ENCODE measurements at regions not wholly inside any gene's neighbourhood (a gene's known extent, or its start where the extent isn't known, plus 50 kb on each side); places are given as distances from the start of the nearest gene placed in this dataset.

DNA sequence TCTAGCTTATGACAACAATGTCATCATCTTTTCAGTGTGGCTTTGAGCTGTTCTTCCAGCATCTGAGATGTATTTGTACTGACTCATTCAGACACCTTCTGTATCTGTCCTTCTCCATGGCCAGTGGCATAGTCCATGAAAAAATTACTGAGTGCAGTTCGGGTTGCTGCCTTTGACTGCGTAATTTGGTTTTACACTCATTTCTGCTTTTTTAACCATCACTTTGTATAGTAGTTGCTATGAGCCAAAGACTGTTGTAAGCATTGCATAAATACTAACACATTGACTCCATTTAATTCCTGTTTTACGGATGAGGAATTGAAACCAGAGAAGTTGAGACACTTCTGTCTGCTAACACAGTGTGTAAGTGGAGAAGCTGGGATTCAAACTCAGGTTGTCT is 190.7 kb upstream of the MID1 start:
- no peaks in the 10 kb centered on the region for H3K9me3 ChIP-seq (ENCODE audit: control insufficient read depth, insufficient read depth, low read length)
- TF ChIP-seq EZH2phosphoT487 (IDR thresholded peaks at IDR 0.05; ENCODE audit: borderline replicate concordance, low read length) = no peak
- TF ChIP-seq, protein P1, sequence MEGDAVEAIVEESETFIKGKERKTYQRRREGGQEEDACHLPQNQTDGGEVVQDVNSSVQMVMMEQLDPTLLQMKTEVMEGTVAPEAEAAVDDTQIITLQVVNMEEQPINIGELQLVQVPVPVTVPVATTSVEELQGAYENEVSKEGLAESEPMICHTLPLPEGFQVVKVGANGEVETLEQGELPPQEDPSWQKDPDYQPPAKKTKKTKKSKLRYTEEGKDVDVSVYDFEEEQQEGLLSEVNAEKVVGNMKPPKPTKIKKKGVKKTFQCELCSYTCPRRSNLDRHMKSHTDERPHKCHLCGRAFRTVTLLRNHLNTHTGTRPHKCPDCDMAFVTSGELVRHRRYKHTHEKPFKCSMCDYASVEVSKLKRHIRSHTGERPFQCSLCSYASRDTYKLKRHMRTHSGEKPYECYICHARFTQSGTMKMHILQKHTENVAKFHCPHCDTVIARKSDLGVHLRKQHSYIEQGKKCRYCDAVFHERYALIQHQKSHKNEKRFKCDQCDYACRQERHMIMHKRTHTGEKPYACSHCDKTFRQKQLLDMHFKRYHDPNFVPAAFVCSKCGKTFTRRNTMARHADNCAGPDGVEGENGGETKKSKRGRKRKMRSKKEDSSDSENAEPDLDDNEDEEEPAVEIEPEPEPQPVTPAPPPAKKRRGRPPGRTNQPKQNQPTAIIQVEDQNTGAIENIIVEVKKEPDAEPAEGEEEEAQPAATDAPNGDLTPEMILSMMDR (IDR thresholded peaks at IDR 0.05; ENCODE audit: low read depth, low read length, poor library complexity, severe bottlenecking) = no peak

DNA sequence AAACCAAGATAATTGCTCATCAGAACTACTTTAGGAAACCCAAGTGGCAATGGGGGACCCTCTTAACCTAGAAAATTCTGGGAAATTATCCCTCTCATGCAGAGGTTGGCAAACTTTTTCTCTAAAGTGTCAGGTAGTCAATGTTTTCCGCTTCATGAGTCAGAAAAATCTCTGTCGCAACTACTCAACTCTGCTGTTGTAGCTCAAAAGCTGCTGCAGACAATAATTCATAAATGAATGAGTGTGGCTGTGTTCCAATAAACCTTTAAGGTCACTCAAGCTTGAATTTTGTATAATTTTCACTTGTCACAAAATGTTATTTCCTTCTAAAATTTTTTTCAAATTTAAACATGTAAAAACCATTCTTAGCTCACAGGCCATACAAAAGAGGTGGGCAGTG is 193.4 kb upstream of the MID1 start:
- H3K27me3 ChIP-seq (ENCODE audit: control insufficient read depth, low read length) = no peaks in the 10 kb centered on the region

More for the DNA sequence above, 190.7 kb upstream of the MID1 start:
- no peaks in the 10 kb centered on the region for H3K9me2 ChIP-seq (replicated peaks; ENCODE audit: control insufficient read depth, low read length)
- no peak overlapping the region for H3K4me3 ChIP-seq (ENCODE audit: low read length)
- no peaks in the 10 kb centered on the region for H4K20me1 ChIP-seq (ENCODE audit: control insufficient read depth, insufficient read depth, low read depth, low read length)
- no peaks in the 10 kb centered on the region for H3K79me2 ChIP-seq (ENCODE audit: control insufficient read depth, low read length)
- no peaks in the 10 kb centered on the region for H3F3A ChIP-seq (ENCODE audit: control insufficient read depth, insufficient read depth)
- no peak overlapping the region for H3K27ac ChIP-seq (ENCODE audit: low read depth, low read length)
- H3K27me3 ChIP-seq (ENCODE audit: control insufficient read depth, low read length) = no peaks in the 10 kb centered on the region
- H3K36me3 ChIP-seq (ENCODE audit: control insufficient read depth, low read length) = no peaks in the 10 kb centered on the region
- H3K4me1 ChIP-seq (ENCODE audit: control insufficient read depth, low read length) = no peaks in the 10 kb centered on the region
- H3K4me2 ChIP-seq (ENCODE audit: low read length) = no peak overlapping the region

DNA sequence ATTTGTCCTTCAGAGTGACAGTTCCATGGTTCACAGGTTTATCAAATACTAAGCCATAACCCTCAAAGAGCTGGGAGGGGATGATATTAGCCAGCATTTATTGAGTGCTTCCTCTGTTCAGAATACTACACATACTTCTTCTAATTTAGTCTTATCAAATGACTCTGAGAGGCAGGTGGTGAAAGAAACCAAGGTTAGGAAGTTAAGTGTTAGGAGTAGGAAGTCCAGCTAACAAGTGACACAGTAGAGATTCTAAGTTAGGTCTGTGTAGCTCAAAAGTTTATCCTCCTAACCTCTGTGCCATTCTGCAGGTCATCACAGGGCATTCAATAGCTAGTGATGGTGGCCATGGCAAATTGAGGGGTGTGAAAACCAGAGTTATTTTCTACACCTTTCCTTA is 198.3 kb upstream of the MID1 start:
- Histone ChIP-seq H3K27ac (ENCODE audit: low read depth, low read length) (no peak overlapping the region), H4K20me1 (ENCODE audit: control insufficient read depth, insufficient read depth, low read depth, low read length) (no peaks in the 10 kb centered on the region), H3K79me2 (ENCODE audit: control insufficient read depth, low read length) (no peaks in the 10 kb centered on the region), H3K4me3 (ENCODE audit: low read length) (no peak overlapping the region), H3F3A (ENCODE audit: control insufficient read depth, insufficient read depth) (no peaks in the 10 kb centered on the region), H3K4me2 (ENCODE audit: low read length) (no peak overlapping the region), H3K27me3 (ENCODE audit: control insufficient read depth, low read length) (no peaks in the 10 kb centered on the region), H3K4me1 (ENCODE audit: control insufficient read depth, low read length) (no peaks in the 10 kb centered on the region), H3K9me2 (replicated peaks; ENCODE audit: control insufficient read depth, low read length) (no peaks in the 10 kb centered on the region), H3K9me3 (ENCODE audit: control insufficient read depth, insufficient read depth, low read length) (no peaks in the 10 kb centered on the region), H3K36me3 (ENCODE audit: control insufficient read depth, low read length) (no peaks in the 10 kb centered on the region)
- no peak for TF ChIP-seq EZH2phosphoT487 (IDR thresholded peaks at IDR 0.05; ENCODE audit: borderline replicate concordance, low read length)
- TF ChIP-seq, protein P1 (IDR thresholded peaks at IDR 0.05; ENCODE audit: low read depth, low read length, poor library complexity, severe bottlenecking) = no peak

More for the DNA sequence above, 193.4 kb upstream of the MID1 start:
- Histone ChIP-seq H4K20me1 (ENCODE audit: control insufficient read depth, insufficient read depth, low read depth, low read length) (no peaks in the 10 kb centered on the region), H3K4me3 (ENCODE audit: low read length) (no peak overlapping the region), H3K9me3 (ENCODE audit: control insufficient read depth, insufficient read depth, low read length) (no peaks in the 10 kb centered on the region), H3F3A (ENCODE audit: control insufficient read depth, insufficient read depth) (no peaks in the 10 kb centered on the region), H3K27ac (ENCODE audit: low read depth, low read length) (no peak overlapping the region), H3K4me1 (ENCODE audit: control insufficient read depth, low read length) (no peaks in the 10 kb centered on the region), H3K36me3 (ENCODE audit: control insufficient read depth, low read length) (no peaks in the 10 kb centered on the region), H3K79me2 (ENCODE audit: control insufficient read depth, low read length) (no peaks in the 10 kb centered on the region), H3K4me2 (ENCODE audit: low read length) (no peak overlapping the region), H3K9me2 (replicated peaks; ENCODE audit: control insufficient read depth, low read length) (no peaks in the 10 kb centered on the region)
- TF ChIP-seq, protein P1 (IDR thresholded peaks at IDR 0.05; ENCODE audit: low read depth, low read length, poor library complexity, severe bottlenecking) = no peak
- no peak for TF ChIP-seq EZH2phosphoT487 (IDR thresholded peaks at IDR 0.05; ENCODE audit: borderline replicate concordance, low read length)

DNA sequence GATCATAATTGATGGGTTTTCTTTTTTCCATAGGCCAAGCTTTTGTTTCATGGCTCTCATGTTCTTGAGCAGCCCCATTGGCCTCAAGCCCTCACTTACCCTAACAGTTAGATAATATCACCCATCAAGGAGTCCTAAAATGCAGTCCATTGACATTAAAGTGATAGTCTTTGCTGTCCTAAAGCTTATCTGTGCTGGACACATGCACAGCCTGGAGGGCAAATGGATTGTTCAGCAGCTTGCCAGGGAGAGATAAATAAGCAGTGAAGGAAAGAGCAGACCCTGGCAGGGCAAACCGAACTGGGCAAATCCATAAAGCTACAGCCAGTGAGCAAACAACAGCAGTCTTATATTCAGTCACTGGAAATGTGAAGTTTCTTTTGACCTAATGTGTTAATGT is 199.6 kb upstream of the MID1 start:
- Histone ChIP-seq H3K36me3 (ENCODE audit: control insufficient read depth, low read length) (no peaks in the 10 kb centered on the region), H3K4me2 (ENCODE audit: low read length) (no peak overlapping the region), H3K27me3 (ENCODE audit: control insufficient read depth, low read length) (no peaks in the 10 kb centered on the region), H3K4me3 (ENCODE audit: low read length) (no peak overlapping the region), H3K9me3 (ENCODE audit: control insufficient read depth, insufficient read depth, low read length) (no peaks in the 10 kb centered on the region), H3K27ac (ENCODE audit: low read depth, low read length) (no peak overlapping the region), H4K20me1 (ENCODE audit: control insufficient read depth, insufficient read depth, low read depth, low read length) (no peaks in the 10 kb centered on the region), H3K9me2 (replicated peaks; ENCODE audit: control insufficient read depth, low read length) (no peaks in the 10 kb centered on the region), H3F3A (ENCODE audit: control insufficient read depth, insufficient read depth) (no peaks in the 10 kb centered on the region), H3K79me2 (ENCODE audit: control insufficient read depth, low read length) (no peaks in the 10 kb centered on the region), H3K4me1 (ENCODE audit: control insufficient read depth, low read length) (no peaks in the 10 kb centered on the region)
- TF ChIP-seq, protein P1 (IDR thresholded peaks at IDR 0.05; ENCODE audit: low read depth, low read length, poor library complexity, severe bottlenecking) = no peak
- TF ChIP-seq EZH2phosphoT487 (IDR thresholded peaks at IDR 0.05; ENCODE audit: borderline replicate concordance, low read length) = no peak

Measured in DOHH2 (cell line).